WERI-Rb-1 (cell line): ENCODE measurements at regions not wholly inside any gene's neighbourhood (a gene's known extent, or its start where the extent isn't known, plus 50 kb on each side); places are given as distances from the start of the nearest gene placed in this dataset.

Source experiments
- DNase-seq: peaks from one replicate; pipeline ENCODE4 v3.0.0-alpha.2; 2020
- H3K27ac ChIP-seq: fragments of 250-450 bp; sonication (Bioruptor Pico); 2 replicates; pipeline ENCODE4 v1.5.1; 2020; ENCODE audit warnings: mild to moderate bottlenecking, moderate library complexity
- H3K27me3 ChIP-seq: fragments of 250-450 bp; sonication (Bioruptor Pico); 2 replicates; pipeline ENCODE4 v1.5.1; 2021; ENCODE audit warnings: mild to moderate bottlenecking, low read depth, moderate library complexity; ENCODE audit not compliant: insufficient read depth, severe bottlenecking
- H3K36me3 ChIP-seq: fragments of 250-450 bp; sonication (Bioruptor Pico); 2 replicates; pipeline ENCODE4 v1.5.1; 2020; ENCODE audit warnings: mild to moderate bottlenecking, moderate library complexity
- H3K4me3 ChIP-seq: 2 replicates; pipeline ENCODE4 v1.5.1; 2011; ENCODE audit warnings: low read depth, mild to moderate bottlenecking, control low read depth, low read length
- H3K9me3 ChIP-seq: fragments of 250-450 bp; sonication (Bioruptor Pico); 2 replicates; pipeline ENCODE4 v1.5.1; 2021; ENCODE audit warnings: mild to moderate bottlenecking, moderate library complexity; ENCODE audit not compliant: severe bottlenecking
- CTCF ChIP-seq: IDR thresholded peaks from 2 replicates; pipeline ENCODE4 v1.5.1; 2011; ENCODE audit warnings: low read depth, mild to moderate bottlenecking, control low read depth, inconsistent platforms, low read length

GRCh38 chr4:31557437-31557836 is 837.3 kb downstream of the PCDH7 start:
- Histone ChIP-seq H3K36me3 (no peaks in the 10 kb centered on the region), H3K4me3 (no peak overlapping the region), H3K27me3 (no peaks in the 10 kb centered on the region), H3K9me3 (no peaks in the 10 kb centered on the region), H3K27ac (no peak overlapping the region)
- TF ChIP-seq CTCF, result no peak
- DNase-seq, result no peak

GRCh38 chr4:31573554-31573953 is 853.4 kb downstream of the PCDH7 start:
- no peak for TF ChIP-seq CTCF
- Histone ChIP-seq H3K4me3 (no peak overlapping the region), H3K27ac (no peak overlapping the region), H3K9me3 (no peaks in the 10 kb centered on the region), H3K36me3 (no peaks in the 10 kb centered on the region), H3K27me3 (no peaks in the 10 kb centered on the region)
- DNase-seq, result no peak

DNA sequence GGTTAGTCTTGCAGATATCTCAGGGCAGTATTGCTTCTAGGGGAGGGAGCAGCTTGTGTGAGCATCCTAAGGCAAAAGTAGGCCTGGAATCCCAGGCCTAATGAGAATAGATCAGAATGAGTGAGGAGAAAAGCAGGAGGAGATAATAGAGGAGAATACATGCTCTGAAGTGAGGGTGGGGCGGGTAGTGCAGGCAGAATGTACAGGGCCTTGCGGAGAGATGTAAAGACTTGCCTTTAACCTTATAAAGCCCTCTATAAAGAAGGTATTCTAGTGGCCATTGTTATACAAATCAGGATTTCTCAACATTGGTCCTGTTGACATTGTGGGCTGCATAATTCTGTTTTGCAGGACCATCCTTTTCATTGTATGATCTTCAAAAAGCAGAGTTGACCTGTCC is 855.3 kb downstream of the PCDH7 start:
- no peak for TF ChIP-seq CTCF
- DNase-seq, result no peak
- Histone ChIP-seq H3K9me3 (no peaks in the 10 kb centered on the region), H3K27ac (no peak overlapping the region), H3K4me3 (no peak overlapping the region), H3K27me3 (no peaks in the 10 kb centered on the region), H3K36me3 (no peaks in the 10 kb centered on the region)

DNA sequence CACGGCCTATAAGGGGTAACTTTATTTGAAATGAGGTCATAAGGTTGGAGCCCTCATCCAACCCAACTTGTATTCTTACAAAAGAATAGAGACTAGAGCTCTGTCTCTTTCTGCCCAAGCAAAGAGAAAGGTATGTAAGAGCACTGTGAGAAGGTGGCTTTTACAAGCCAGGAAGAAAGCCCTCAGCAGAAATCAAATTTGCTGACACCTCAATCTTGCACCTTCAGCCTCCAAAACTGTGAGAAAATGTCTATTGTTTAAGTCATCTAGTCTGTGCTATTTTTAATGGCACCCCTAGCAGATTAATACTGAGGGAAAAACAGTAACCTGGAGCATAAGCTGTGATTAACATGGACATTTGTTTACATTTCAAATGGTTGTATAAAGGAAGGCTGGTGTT is 860.7 kb downstream of the PCDH7 start:
- TF ChIP-seq CTCF, result no peak
- no peak overlapping the region for H3K4me3 ChIP-seq
- H3K9me3 ChIP-seq, result no peaks in the 10 kb centered on the region
- no peaks in the 10 kb centered on the region for H3K27me3 ChIP-seq
- no peaks in the 10 kb centered on the region for H3K36me3 ChIP-seq
- DNase-seq, result no peak
- H3K27ac ChIP-seq, result no peak overlapping the region

- Histone ChIP-seq H3K9me3 (no peaks in the 10 kb centered on the region), H3K36me3 (no peaks in the 10 kb centered on the region), H3K27me3 (no peaks in the 10 kb centered on the region), H3K4me3 (no peak overlapping the region), H3K27ac (no peak overlapping the region)
- TF ChIP-seq CTCF, result no peak
- DNase-seq, result no peak
These were observed 865.3 kb downstream of the PCDH7 start for GRCh38 chr4:31585503-31585902.

DNA sequence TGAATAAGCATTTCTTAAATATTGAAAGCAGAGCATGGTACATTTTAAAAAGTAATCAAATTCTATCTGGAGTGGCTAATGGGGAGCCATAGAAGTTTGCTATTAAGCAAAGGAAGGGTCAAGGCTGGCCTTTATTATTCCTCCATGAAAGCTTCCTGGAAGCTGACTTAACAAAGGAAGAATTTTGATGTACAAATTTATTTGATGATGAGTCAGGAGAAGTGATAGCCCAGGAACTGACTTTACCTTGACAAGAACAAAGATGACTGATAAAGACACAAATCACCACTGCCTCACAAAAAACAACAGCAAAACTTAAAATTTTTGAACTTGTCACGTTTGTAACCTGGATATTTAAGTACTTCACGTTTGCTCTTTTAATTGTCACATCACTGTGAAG is 872.1 kb downstream of the PCDH7 start:
- no peaks in the 10 kb centered on the region for H3K27me3 ChIP-seq
- H3K36me3 ChIP-seq, result no peaks in the 10 kb centered on the region
- no peak for TF ChIP-seq CTCF
- no peaks in the 10 kb centered on the region for H3K9me3 ChIP-seq
- no peak for DNase-seq
- no peak overlapping the region for H3K27ac ChIP-seq
- no peak overlapping the region for H3K4me3 ChIP-seq
